ENCODE measurements at regions not wholly inside any gene's neighbourhood (a gene's known extent, or its start where the extent isn't known, plus 50 kb on each side); places are given as distances from the start of the nearest gene placed in this dataset.

GRCh38 chr5:175816348-175816747, 55.0 kb upstream of the CPLX2 start:
- intact Hi-C loops (cut with micrococcal nuclease; ENCODE audit: unreplicated experiment), result no loop called here
- no peak overlapping the region for H3K4me3 ChIP-seq (ENCODE audit: low read depth, low read length, poor library complexity, severe bottlenecking)
- no peaks in the 10 kb centered on the region for H3K9me3 ChIP-seq (ENCODE audit: low read depth, low read length, poor library complexity, severe bottlenecking)
- ChIA-PET CTCF (no interaction called here), POLR2A (ENCODE audit: low non-redundant PET) (no interaction called here)
- no peak for DNase-seq (ENCODE audit: low spot score)
- TF ChIP-seq CTCF (conservative IDR thresholded peaks at IDR 0.05; ENCODE audit: low read depth, low read length) (no peak), EZH2 (IDR thresholded peaks at IDR 0.05; ENCODE audit: borderline replicate concordance, low read depth, low read length, poor library complexity, severe bottlenecking) (no peak)
- no peaks in the 10 kb centered on the region for H3K27me3 ChIP-seq (replicated peaks; ENCODE audit: insufficient read depth, low read depth, low read length, poor library complexity)
- no peak overlapping the region for H3K27ac ChIP-seq (ENCODE audit: low read depth, low read length, poor library complexity, severe bottlenecking)
- H3K4me1 ChIP-seq (ENCODE audit: insufficient read depth, low read length, poor library complexity, severe bottlenecking), result no peaks in the 10 kb centered on the region
- BruUV-seq (replicated peaks), result no TSS peak
- no peaks in the 10 kb centered on the region for H3K36me3 ChIP-seq (ENCODE audit: insufficient read depth, low read length, poor library complexity, severe bottlenecking)

- Histone ChIP-seq H3K9me3 (ENCODE audit: low read depth, low read length, poor library complexity, severe bottlenecking) (no peaks in the 10 kb centered on the region), H3K36me3 (ENCODE audit: insufficient read depth, low read length, poor library complexity, severe bottlenecking) (no peaks in the 10 kb centered on the region), H3K4me1 (ENCODE audit: insufficient read depth, low read length, poor library complexity, severe bottlenecking) (peaks cover 5% of the 10 kb centered on the region), H3K4me3 (ENCODE audit: low read depth, low read length, poor library complexity, severe bottlenecking) (no peak overlapping the region), H3K27me3 (replicated peaks; ENCODE audit: insufficient read depth, low read depth, low read length, poor library complexity) (no peaks in the 10 kb centered on the region), H3K27ac (ENCODE audit: low read depth, low read length, poor library complexity, severe bottlenecking) (no peak overlapping the region)
- DNase-seq (ENCODE audit: low spot score), result no peak
- CTCF ChIA-PET, result no interaction called here
- no peak for TF ChIP-seq EZH2 (IDR thresholded peaks at IDR 0.05; ENCODE audit: borderline replicate concordance, low read depth, low read length, poor library complexity, severe bottlenecking)
- TF ChIP-seq CTCF (conservative IDR thresholded peaks at IDR 0.05; ENCODE audit: low read depth, low read length), result no peak
- no TSS peak for BruUV-seq (replicated peaks)
- POLR2A ChIA-PET (ENCODE audit: low non-redundant PET), result no interaction called here
- intact Hi-C loops (cut with micrococcal nuclease; ENCODE audit: unreplicated experiment), result no loop called here
Observed at GRCh38 chr5:175819090-175819425, 52.3 kb upstream of the CPLX2 start.

- POLR2A ChIA-PET (ENCODE audit: low non-redundant PET), result no interaction called here
- Histone ChIP-seq H3K4me3 (ENCODE audit: low read depth, low read length, poor library complexity, severe bottlenecking) (no peak overlapping the region), H3K9me3 (ENCODE audit: low read depth, low read length, poor library complexity, severe bottlenecking) (no peaks in the 10 kb centered on the region), H3K27me3 (replicated peaks; ENCODE audit: insufficient read depth, low read depth, low read length, poor library complexity) (no peaks in the 10 kb centered on the region), H3K27ac (ENCODE audit: low read depth, low read length, poor library complexity, severe bottlenecking) (no peak overlapping the region), H3K36me3 (ENCODE audit: insufficient read depth, low read length, poor library complexity, severe bottlenecking) (no peaks in the 10 kb centered on the region), H3K4me1 (ENCODE audit: insufficient read depth, low read length, poor library complexity, severe bottlenecking) (peaks cover 7% of the 10 kb centered on the region)
- BruUV-seq (replicated peaks), result no TSS peak
- no peak for DNase-seq (ENCODE audit: low spot score)
- intact Hi-C loops (cut with micrococcal nuclease; ENCODE audit: unreplicated experiment), result no loop called here
- TF ChIP-seq EZH2 (IDR thresholded peaks at IDR 0.05; ENCODE audit: borderline replicate concordance, low read depth, low read length, poor library complexity, severe bottlenecking) (no peak), CTCF (conservative IDR thresholded peaks at IDR 0.05; ENCODE audit: low read depth, low read length) (no peak)
- CTCF ChIA-PET, result no interaction called here
Observed at GRCh38 chr5:175820230-175820629, 51.1 kb upstream of the CPLX2 start.
